OCI-LY7 (cell line): ENCODE measurements at regions not wholly inside any gene's neighbourhood (a gene's known extent, or its start where the extent isn't known, plus 50 kb on each side); places are given as distances from the start of the nearest gene placed in this dataset.

Experiments
- BruUV-seq: library from RNA; stranded (reverse); fragments of 400-500 nt; replicated peaks from 2 replicates; lab custom pipeline; 2021; lab: Mats Ljungman, UMichigan
- CTCF ChIA-PET: fragments of 300-600 bp; sonication (Branson Sonifier 250); formaldehyde crosslinking; loops from one replicate; lab custom pipeline; 2022; ENCODE audit warnings: antibody characterized with exemption; ENCODE audit not compliant: unreplicated experiment; lab: Charles Lee
- POLR2A ChIA-PET: fragments of 300-600 bp; sonication (Branson Sonifier 250); formaldehyde crosslinking; loops from one replicate; lab custom pipeline; 2022; ENCODE audit warnings: antibody characterized with exemption; lab: Charles Lee
- DNase-seq: peaks from one replicate; pipeline ENCODE4 v3.0.0-alpha.2; 2015; ENCODE audit warnings: low spot score
- H2AFZ ChIP-seq: fragments of 200-600 bp; sonication (generic), shearing (Covaris generic); 2 replicates; pipeline ENCODE4 v1.6.1; 2014; ENCODE audit warnings: mild to moderate bottlenecking, antibody characterized with exemption, low read length, moderate library complexity
- H3K27ac ChIP-seq: fragments of 200-600 bp; sonication (generic); 2 replicates; pipeline ENCODE4 v1.5.1; 2014; ENCODE audit warnings: mixed run types, low read depth, mild to moderate bottlenecking, moderate library complexity, low read length, inconsistent platforms; ENCODE audit not compliant: poor library complexity, severe bottlenecking
- H3K36me3 ChIP-seq: fragments of 200-600 bp; sonication (generic); 2 replicates; pipeline ENCODE4 v1.6.1; 2014; ENCODE audit warnings: mild to moderate bottlenecking, antibody characterized with exemption, low read length, moderate library complexity, mixed read lengths; ENCODE audit not compliant: insufficient read depth
- H3K4me1 ChIP-seq: fragments of 200-600 bp; sonication (generic); 2 replicates; pipeline ENCODE4 v1.5.1; 2014; ENCODE audit warnings: mild to moderate bottlenecking, low read length; ENCODE audit not compliant: insufficient read depth, poor library complexity, severe bottlenecking
- H3K4me2 ChIP-seq: fragments of 200-600 bp; sonication (generic); 2 replicates; pipeline ENCODE4 v1.6.1; 2014; ENCODE audit warnings: mild to moderate bottlenecking, low read length
- H3K4me3 ChIP-seq: fragments of 200-600 bp; sonication (generic); 2 replicates; pipeline ENCODE4 v1.5.1; 2014; ENCODE audit warnings: mild to moderate bottlenecking, low read depth, low read length; ENCODE audit not compliant: poor library complexity, severe bottlenecking
- H3K79me2 ChIP-seq: fragments of 200-600 bp; sonication (generic); 2 replicates; pipeline ENCODE4 v1.6.1; 2016; ENCODE audit warnings: low read depth, mild to moderate bottlenecking, low read length, moderate library complexity, mixed read lengths; ENCODE audit not compliant: insufficient read depth
- H3K9me2 ChIP-seq: fragments of 200-600 bp; sonication (generic); 2 replicates; pipeline ENCODE4 v1.6.1; 2016; ENCODE audit warnings: mild to moderate bottlenecking, low read length, mixed read lengths; ENCODE audit not compliant: insufficient read depth
- H3K9me3 ChIP-seq: fragments of 200-600 bp; sonication (generic); 2 replicates; pipeline ENCODE4 v1.6.1; 2014; ENCODE audit warnings: mild to moderate bottlenecking, mixed run types, low read length, mixed read lengths
- H4K20me1 ChIP-seq: fragments of 200-600 bp; sonication (generic); 2 replicates; pipeline ENCODE4 v1.6.1; 2014; ENCODE audit warnings: mild to moderate bottlenecking, antibody characterized with exemption, low read length, moderate library complexity, mixed read lengths; ENCODE audit not compliant: insufficient read depth
- CTCF ChIP-seq: fragments of 200-600 bp; sonication (generic); conservative IDR thresholded peaks from 2 replicates; pipeline ENCODE4 v1.5.1; 2014; ENCODE audit warnings: mild to moderate bottlenecking, antibody characterized with exemption, low read length, moderate library complexity, mixed read lengths
- EZH2phosphoT487 ChIP-seq: fragments of 200-600 bp; sonication (generic); IDR thresholded peaks from 2 replicates; pipeline ENCODE4 v1.6.1; 2018; ENCODE audit warnings: low read depth, borderline replicate concordance, mild to moderate bottlenecking, mixed run types, antibody characterized with exemption, low read length, moderate library complexity, mixed read lengths
- intact Hi-C: fragments of 100-400 bp; cut with micrococcal nuclease; formaldehyde crosslinking; loops from one replicate; pipeline ENCODE4 v1.10.0; 2022; ENCODE audit not compliant: unreplicated experiment

GRCh38 chr3:130627143-130627855, 110.3 kb downstream of the COL6A6 start:
- no TSS peak for BruUV-seq
- Histone ChIP-seq H3K36me3 (no peaks in the 10 kb centered on the region), H4K20me1 (no peaks in the 10 kb centered on the region), H3K4me2 (no peak overlapping the region), H3K9me3 (no peaks in the 10 kb centered on the region), H3K9me2 (no peaks in the 10 kb centered on the region), H3K27ac (no peak overlapping the region), H3K4me3 (no peak overlapping the region), H3K79me2 (no peaks in the 10 kb centered on the region), H3K4me1 (no peaks in the 10 kb centered on the region), H2AFZ (no peak overlapping the region)
- ChIA-PET POLR2A (no interaction called here), CTCF (no interaction called here)
- no peak for DNase-seq
- TF ChIP-seq EZH2phosphoT487: no peak
- TF ChIP-seq CTCF: no peak
- intact Hi-C loops: no loop called here

DNA sequence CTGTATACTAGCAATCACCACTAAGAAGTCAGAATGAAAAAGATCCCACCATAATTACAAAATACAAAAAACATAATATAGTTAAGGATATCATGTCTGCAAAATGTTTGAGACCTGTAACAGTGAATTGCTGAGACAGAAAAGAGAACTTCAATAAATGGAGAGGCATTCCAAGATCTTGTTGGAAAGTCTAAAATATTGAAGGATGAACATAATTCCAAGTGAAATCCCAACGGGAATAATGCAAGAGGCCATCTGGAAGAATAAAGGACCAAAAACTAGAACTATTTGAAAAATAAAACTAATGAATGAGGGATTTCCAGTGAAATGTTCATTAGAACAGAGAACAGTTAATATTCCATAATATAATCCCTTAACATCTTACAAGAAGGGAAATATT, 110.9 kb downstream of the COL6A6 start:
- Histone ChIP-seq H3K36me3 (no peaks in the 10 kb centered on the region), H3K79me2 (no peaks in the 10 kb centered on the region), H3K4me3 (no peak overlapping the region), H3K9me2 (no peaks in the 10 kb centered on the region), H3K4me1 (no peaks in the 10 kb centered on the region), H4K20me1 (no peaks in the 10 kb centered on the region), H2AFZ (no peak overlapping the region), H3K4me2 (no peak overlapping the region), H3K27ac (no peak overlapping the region), H3K9me3 (no peaks in the 10 kb centered on the region)
- intact Hi-C loops: no loop called here
- POLR2A ChIA-PET: no interaction called here
- CTCF ChIA-PET: no interaction called here
- BruUV-seq: no TSS peak
- DNase-seq: no peak
- TF ChIP-seq CTCF: no peak
- TF ChIP-seq EZH2phosphoT487: no peak
